Prostate gland (tissue), 2 donors: ENCODE measurements at regions not wholly inside any gene's neighbourhood (a gene's known extent, or its start where the extent isn't known, plus 50 kb on each side); places are given as distances from the start of the nearest gene placed in this dataset.

Source experiments
- POLR2A ChIP-seq: fragments of 450-650 bp; IDR thresholded peaks from one replicate; pipeline ENCODE4 v1.6.1; 2016; ENCODE audit warnings: antibody characterized with exemption, mild to moderate bottlenecking
- POLR2AphosphoS5 ChIP-seq: sonication (generic); formaldehyde crosslinking; IDR thresholded peaks from one replicate; pipeline ENCODE4 v1.6.1; 2017; ENCODE audit warnings: antibody characterized with exemption
- TF ChIP-seq, protein P1 (sequence below), 4 experiments: fragments of 200-600 bp in 2 of 4; fragments of 450-650 bp in 2 of 4; sonication (generic) in 2 of 4; IDR thresholded peaks; 1 replicate in 3 of 4; 2 replicates in 1 of 4; pipeline ENCODE4 v1.5.1; 2016 to 2019; ENCODE audit warnings: antibody characterized with exemption in 4 of 4, mild to moderate bottlenecking in 2 of 4, moderate library complexity in 2 of 4

DNA sequence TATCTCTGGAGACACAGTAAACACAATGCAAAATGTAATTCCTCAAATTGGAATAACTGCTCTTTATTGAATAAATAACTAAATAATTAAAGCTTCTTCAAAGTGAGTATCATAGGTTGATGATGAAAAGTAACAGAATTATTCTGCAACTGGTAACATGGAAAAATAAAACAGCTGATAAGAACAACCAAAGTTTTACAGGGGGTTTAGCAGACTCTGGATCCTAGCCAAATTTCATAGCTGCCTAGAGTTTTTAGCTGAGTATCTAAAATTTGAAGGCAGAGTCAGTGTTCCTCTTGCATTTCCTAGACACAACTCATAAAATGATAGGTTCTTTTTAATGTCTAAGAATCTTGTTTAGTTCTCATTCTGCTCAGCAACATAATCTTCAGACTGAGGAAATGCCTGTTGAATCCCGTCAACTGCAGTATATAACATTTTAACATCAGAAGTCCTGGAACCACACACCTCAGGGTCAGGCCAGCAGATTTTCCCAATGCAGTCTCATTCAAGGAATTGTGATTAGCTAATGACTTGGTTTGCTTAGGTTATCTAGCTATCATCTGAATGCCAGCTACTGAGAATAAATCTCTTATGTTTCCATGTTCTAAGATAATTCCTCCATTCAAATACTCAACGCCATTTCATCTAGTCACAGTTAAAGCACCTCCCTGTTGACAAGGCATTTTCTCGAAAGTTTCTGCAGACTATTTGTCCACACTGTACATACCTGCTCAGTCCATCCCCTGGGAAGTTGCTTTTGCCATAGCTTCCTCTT, 411.6 kb downstream of the BCAT1 start:
- TF ChIP-seq, protein P1, sequence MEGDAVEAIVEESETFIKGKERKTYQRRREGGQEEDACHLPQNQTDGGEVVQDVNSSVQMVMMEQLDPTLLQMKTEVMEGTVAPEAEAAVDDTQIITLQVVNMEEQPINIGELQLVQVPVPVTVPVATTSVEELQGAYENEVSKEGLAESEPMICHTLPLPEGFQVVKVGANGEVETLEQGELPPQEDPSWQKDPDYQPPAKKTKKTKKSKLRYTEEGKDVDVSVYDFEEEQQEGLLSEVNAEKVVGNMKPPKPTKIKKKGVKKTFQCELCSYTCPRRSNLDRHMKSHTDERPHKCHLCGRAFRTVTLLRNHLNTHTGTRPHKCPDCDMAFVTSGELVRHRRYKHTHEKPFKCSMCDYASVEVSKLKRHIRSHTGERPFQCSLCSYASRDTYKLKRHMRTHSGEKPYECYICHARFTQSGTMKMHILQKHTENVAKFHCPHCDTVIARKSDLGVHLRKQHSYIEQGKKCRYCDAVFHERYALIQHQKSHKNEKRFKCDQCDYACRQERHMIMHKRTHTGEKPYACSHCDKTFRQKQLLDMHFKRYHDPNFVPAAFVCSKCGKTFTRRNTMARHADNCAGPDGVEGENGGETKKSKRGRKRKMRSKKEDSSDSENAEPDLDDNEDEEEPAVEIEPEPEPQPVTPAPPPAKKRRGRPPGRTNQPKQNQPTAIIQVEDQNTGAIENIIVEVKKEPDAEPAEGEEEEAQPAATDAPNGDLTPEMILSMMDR (IDR thresholded peaks at IDR 0.05): no peak
- no peak for TF ChIP-seq POLR2AphosphoS5
- no peak for TF ChIP-seq POLR2A
